Psoas muscle (tissue), 7 donors: ENCODE measurements at regions not wholly inside any gene's neighbourhood (a gene's known extent, or its start where the extent isn't known, plus 50 kb on each side); places are given as distances from the start of the nearest gene placed in this dataset.
A peak's percentile ranks its signal among the peaks of the same experiment; 100 is the strongest.

Experiments used
- ATAC-seq, 4 donors: fragments of 200-7000 bp; cut with Tn5 transposase; one replicate each; pipeline ENCODE4 v1.9.1; 2020; ENCODE audit warnings: moderate library complexity in 3 of 4, mild to moderate bottlenecking in 2 of 4
- DNase-seq, 2 donors: peaks; one replicate each; pipeline ENCODE4 v3.0.0-alpha.2; 2020
- H3K27ac ChIP-seq: fragments of 200-600 bp; one replicate; pipeline ENCODE4 v1.8.0; 2022
- H3K27me3 ChIP-seq, 3 donors: fragments of 200-600 bp in 1 of 3; one replicate each; pipeline versions ENCODE4 v1.6.1 to v1.8.0; 2013 to 2022; ENCODE audit warnings: low read length in 2 of 3, mild to moderate bottlenecking in 2 of 3, moderate library complexity in 1 of 3; ENCODE audit not compliant: insufficient read depth in 3 of 3
- H3K36me3 ChIP-seq, 2 donors: fragments of 200-600 bp in 1 of 2; one replicate each; pipeline versions ENCODE4 v1.6.1 to v1.8.0; 2013 to 2022; ENCODE audit warnings: low read depth in 1 of 2, mild to moderate bottlenecking in 1 of 2, moderate library complexity in 1 of 2; ENCODE audit not compliant: insufficient read depth in 1 of 2
- H3K4me1 ChIP-seq: fragments of 200-600 bp; one replicate; pipeline ENCODE4 v1.8.0; 2022
- H3K4me3 ChIP-seq: fragments of 200-600 bp; one replicate; pipeline ENCODE4 v1.8.0; 2022; ENCODE audit warnings: mild to moderate bottlenecking
- H3K9me3 ChIP-seq: fragments of 200-600 bp; one replicate; pipeline ENCODE4 v1.8.0; 2022
- WGBS, 3 donors: extraction: QIAGEN DNeasy Blood & Tissue Kit; methylation state at CpG; one replicate each; pipeline versions ENCODE4 v1.1.6 to v1.1.7; 2013; 5-methylcytosine and 5-hydroxymethylcytosine counted together
- intact Hi-C, 2 donors: fragments of 100-400 bp; cut with DNase I; formaldehyde crosslinking; loops; one replicate each; pipeline versions ENCODE4 v1.11.0 to v1.14.2; 2022
- TF ChIP-seq, protein P1 (sequence below): fragments of 200-600 bp; IDR thresholded peaks from one replicate; pipeline ENCODE4 v1.8.0; 2022; ENCODE audit warnings: antibody characterized with exemption
- donor health status: healthy with polysubstance abuse.
- donor health status: DM: no; HTN: no; CAD: no; lungs with moderate emphysema.
- donor health status: Bipolar disorder and iron deficiency.
- donor health status: healthy.
- donor health status: DM: yes; HTN: yes; CAD: no.
- donor health status: DM: no; HTN: no; CAD: no.
- donor health status: DM: yes; HTN: yes; CAD: no.

DNA sequence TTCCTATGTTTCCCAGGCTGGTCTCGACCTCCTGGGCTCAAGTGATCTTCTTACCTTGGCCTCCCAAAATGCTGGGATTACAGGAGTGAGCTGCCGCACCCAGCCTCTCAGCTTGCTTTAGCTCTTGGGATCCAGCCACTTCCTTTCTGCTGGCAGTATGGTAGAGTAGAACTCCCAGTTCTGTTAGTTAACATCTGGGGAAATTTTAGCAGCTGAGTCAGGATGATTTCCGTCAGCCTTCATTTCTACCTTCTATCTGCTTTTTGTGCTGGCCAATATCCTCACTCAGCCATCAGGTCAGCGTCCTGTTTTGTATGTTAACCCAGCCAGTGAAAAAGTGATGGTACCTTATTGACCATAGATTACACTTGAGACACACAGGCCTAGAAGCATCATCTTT is 59.3 kb upstream of the GPC4 start:
- intact Hi-C loops: loop anchor here in 1 of 2 donors (10.0 kb wide), 1 partner anchor 190 kb away; no protein-coding TSS in a partner anchor
- H3K27me3 ChIP-seq: peaks cover 0 to 14% (median 0%) of the 10 kb centered on the region in 3 donors
- H3K9me3 ChIP-seq: no peaks in the 10 kb centered on the region
- ATAC-seq (no peak), DNase-seq (no peak)
- H3K4me3 ChIP-seq: no peak overlapping the region
- TF ChIP-seq, protein P1, sequence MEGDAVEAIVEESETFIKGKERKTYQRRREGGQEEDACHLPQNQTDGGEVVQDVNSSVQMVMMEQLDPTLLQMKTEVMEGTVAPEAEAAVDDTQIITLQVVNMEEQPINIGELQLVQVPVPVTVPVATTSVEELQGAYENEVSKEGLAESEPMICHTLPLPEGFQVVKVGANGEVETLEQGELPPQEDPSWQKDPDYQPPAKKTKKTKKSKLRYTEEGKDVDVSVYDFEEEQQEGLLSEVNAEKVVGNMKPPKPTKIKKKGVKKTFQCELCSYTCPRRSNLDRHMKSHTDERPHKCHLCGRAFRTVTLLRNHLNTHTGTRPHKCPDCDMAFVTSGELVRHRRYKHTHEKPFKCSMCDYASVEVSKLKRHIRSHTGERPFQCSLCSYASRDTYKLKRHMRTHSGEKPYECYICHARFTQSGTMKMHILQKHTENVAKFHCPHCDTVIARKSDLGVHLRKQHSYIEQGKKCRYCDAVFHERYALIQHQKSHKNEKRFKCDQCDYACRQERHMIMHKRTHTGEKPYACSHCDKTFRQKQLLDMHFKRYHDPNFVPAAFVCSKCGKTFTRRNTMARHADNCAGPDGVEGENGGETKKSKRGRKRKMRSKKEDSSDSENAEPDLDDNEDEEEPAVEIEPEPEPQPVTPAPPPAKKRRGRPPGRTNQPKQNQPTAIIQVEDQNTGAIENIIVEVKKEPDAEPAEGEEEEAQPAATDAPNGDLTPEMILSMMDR: no peak
- H3K36me3 ChIP-seq: no peaks in the 10 kb centered on the region
- no peak overlapping the region for H3K27ac ChIP-seq
- no peaks in the 10 kb centered on the region for H3K4me1 ChIP-seq
- 72 to 83% (median 78%) methylated on average over 4 of the region's 4 CpGs for WGBS, 3 donors

DNA sequence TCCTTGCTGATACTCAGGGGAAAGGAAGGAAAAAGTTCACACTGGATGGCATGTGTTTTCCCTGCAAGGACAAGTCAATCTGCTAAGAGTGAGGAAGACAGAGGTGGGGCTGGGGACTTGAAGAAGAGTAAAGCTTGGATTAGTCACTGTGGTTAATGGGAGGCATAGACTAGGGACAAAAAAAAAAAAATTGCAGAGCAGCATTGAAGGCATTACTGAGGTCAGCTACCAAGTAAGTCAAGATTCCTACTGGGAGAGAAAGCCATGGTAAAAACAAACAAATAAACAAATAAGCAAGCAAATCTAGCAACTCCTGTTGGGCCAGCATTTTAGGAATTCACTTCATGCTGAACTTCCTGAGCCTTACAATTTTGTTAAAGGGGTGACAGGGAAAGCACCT is 58.2 kb upstream of the GPC4 start:
- H3K27ac ChIP-seq: no peak overlapping the region
- H3K9me3 ChIP-seq: no peaks in the 10 kb centered on the region
- no peak for DNase-seq
- peaks cover 0 to 18% (median 0%) of the 10 kb centered on the region in 3 donors for H3K27me3 ChIP-seq
- H3K4me3 ChIP-seq: no peak overlapping the region
- no peak for ATAC-seq
- intact Hi-C loops: loop anchor here in 1 of 2 donors (10.0 kb wide), 1 partner anchor 191 kb away; no protein-coding TSS in a partner anchor
- H3K36me3 ChIP-seq: no peaks in the 10 kb centered on the region
- TF ChIP-seq, protein P1: no peak
- no peaks in the 10 kb centered on the region for H3K4me1 ChIP-seq

DNA sequence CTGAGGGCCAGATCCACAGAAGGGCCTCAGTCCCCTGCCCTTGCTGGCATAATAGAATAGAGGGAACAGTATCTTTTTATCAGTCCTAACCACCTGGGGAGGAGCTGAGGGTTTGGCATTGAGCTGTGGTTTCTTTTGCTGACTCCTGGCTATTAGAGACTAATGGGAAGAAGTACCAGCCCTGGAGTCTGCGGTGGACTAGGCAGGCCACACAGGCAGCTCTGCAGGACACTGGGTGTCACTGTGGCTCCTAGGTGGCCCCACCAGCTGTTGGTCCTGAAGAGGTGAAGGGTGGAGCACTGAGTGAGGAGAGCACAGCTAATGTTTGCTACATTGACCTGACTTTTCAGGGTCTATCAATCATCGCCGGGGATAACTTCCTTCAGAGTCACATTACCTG is 52.8 kb upstream of the GPC4 start:
- Histone ChIP-seq H3K27me3 (peaks cover 0 to 18% (median 0%) of the 10 kb centered on the region in 3 donors), H3K36me3 (no peaks in the 10 kb centered on the region), H3K27ac (no peak overlapping the region), H3K4me1 (no peaks in the 10 kb centered on the region), H3K9me3 (no peaks in the 10 kb centered on the region), H3K4me3 (no peak overlapping the region)
- DNase-seq: no peak
- TF ChIP-seq, protein P1: no peak
- peak in 3 of 4 donors; percentile 50 to 75 (median 58) for ATAC-seq
- WGBS, 3 donors: 45 to 66% (median 63%) methylated on average over 3 of the region's 3 CpGs
- intact Hi-C loops: loop anchor here in 1 of 2 donors (2.0 kb wide), 1 partner anchor 203 kb away; no protein-coding TSS in a partner anchor

DNA sequence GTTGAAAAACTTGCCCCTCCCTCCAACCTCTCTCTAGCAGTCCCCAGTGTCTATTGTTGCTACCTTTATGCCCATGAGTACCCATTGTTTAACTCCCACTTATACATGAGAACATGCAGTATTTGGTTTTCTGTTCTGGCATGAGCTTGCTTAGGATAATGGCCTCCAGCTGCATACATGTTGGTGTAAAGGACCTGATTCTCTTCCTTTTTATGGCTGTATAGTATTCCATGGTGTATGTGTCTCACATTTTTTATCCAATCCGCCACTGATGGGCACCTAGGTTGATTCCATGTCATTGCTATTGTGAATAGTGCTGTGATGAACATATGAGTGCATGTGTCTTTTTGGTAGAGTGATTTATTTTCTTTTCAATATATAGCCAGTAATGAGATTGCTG is 50.0 kb upstream of the GPC4 start:
- TF ChIP-seq, protein P1: no peak
- Histone ChIP-seq H3K36me3 (no peaks in the 10 kb centered on the region), H3K27ac (no peak overlapping the region), H3K4me1 (no peaks in the 10 kb centered on the region), H3K27me3 (peaks cover 0 to 6% (median 0%) of the 10 kb centered on the region in 3 donors), H3K9me3 (no peaks in the 10 kb centered on the region), H3K4me3 (no peak overlapping the region)
- WGBS, 3 donors: 64 to 100% (median 90%) methylated on average over 1 of the region's 1 CpG
- intact Hi-C loops: no loop called here
- DNase-seq: no peak
- no peak for ATAC-seq
